EH (cell line): ENCODE measurements at regions not wholly inside any gene's neighbourhood (a gene's known extent, or its start where the extent isn't known, plus 50 kb on each side); places are given as distances from the start of the nearest gene placed in this dataset.
"Not testable (repeated sequence)": the region's sequence is repeated elsewhere in the genome, so short reads cannot be mapped to it uniquely, and the experiment has no call there.

Source experiments
- DNase-seq: peaks from one replicate; pipeline ENCODE4 v3.0.0-alpha.2; 2015; ENCODE audit warnings: low read depth

GRCh38 chr3:191148131-191148530, 50.9 kb upstream of the OSTN start:
- DNase-seq: peak; percentile 53

- no peak for DNase-seq
Measured at GRCh38 chr3:191143224-191143623, 55.8 kb upstream of the OSTN start.

GRCh38 chr3:191141728-191142127, 57.3 kb upstream of the OSTN start:
- DNase-seq: peak; percentile 91

GRCh38 chr3:191139736-191140135, 59.3 kb upstream of the OSTN start:
- DNase-seq: peak; percentile 42

GRCh38 chr3:191138937-191139336, 60.1 kb upstream of the OSTN start:
- no peak for DNase-seq

GRCh38 chr3:191137708-191138107, 61.3 kb upstream of the OSTN start:
- no peak for DNase-seq

- DNase-seq: peak; percentile 46
Measured at GRCh38 chr3:191136347-191136746, 62.7 kb upstream of the OSTN start.

GRCh38 chr3:191135175-191135574, 63.9 kb upstream of the OSTN start:
- DNase-seq: no peak

- no peak for DNase-seq
Measured at GRCh38 chr3:191133359-191133758, 65.7 kb upstream of the OSTN start.

- no peak for DNase-seq
Measured at GRCh38 chr3:191131305-191131704, 67.7 kb upstream of the OSTN start.

- not testable (repeated sequence) for DNase-seq
Measured at GRCh38 chr3:191124891-191125290, 74.2 kb upstream of the OSTN start.

GRCh38 chr3:191123946-191124345, 75.1 kb upstream of the OSTN start:
- no peak for DNase-seq

- DNase-seq: no peak
Measured at GRCh38 chr3:191123231-191123630, 75.8 kb upstream of the OSTN start.

- no peak for DNase-seq
Measured at GRCh38 chr3:191120447-191121298, 78.4 kb upstream of the OSTN start.

GRCh38 chr3:191119415-191120295, 79.4 kb upstream of the OSTN start:
- no peak for DNase-seq

GRCh38 chr3:191111722-191112121, 87.3 kb upstream of the OSTN start:
- DNase-seq: no peak

- no peak for DNase-seq
Measured at GRCh38 chr3:191105418-191105817, 93.6 kb upstream of the OSTN start.

GRCh38 chr3:191100516-191100915, 98.5 kb upstream of the OSTN start:
- DNase-seq: no peak

GRCh38 chr3:191094057-191094845, 104.8 kb upstream of the OSTN start:
- peak; percentile 85 for DNase-seq

- DNase-seq: no peak
Measured at GRCh38 chr3:191087391-191087790, 111.7 kb upstream of the OSTN start.

GRCh38 chr3:191085091-191085490, 114.0 kb upstream of the OSTN start:
- DNase-seq: peak; percentile 52

- not testable (repeated sequence) for DNase-seq
Measured at GRCh38 chr3:191078913-191079312, 120.1 kb upstream of the OSTN start.
